ENCODE measurements at regions not wholly inside any gene's neighbourhood (a gene's known extent, or its start where the extent isn't known, plus 50 kb on each side); places are given as distances from the start of the nearest gene placed in this dataset.

GRCh38 chr15:70584441-70584837 lies 178.9 kb downstream of the UACA start:
- H3K9me3 ChIP-seq (ENCODE audit: control insufficient read depth, insufficient read depth, low read length), result 0 out of 2 replicates have a peak, but pooled peaks cover 3% of the 10 kb centered on the region
- H3K56ac ChIP-seq (ENCODE audit: extremely low read depth, insufficient read depth, low read length), result no peak overlapping the region
- no peak overlapping the region for H2BK120ac ChIP-seq (ENCODE audit: low read depth, low read length)
- WGBS, 2 experiments (ENCODE audit: extremely low coverage in 2 of 2, insufficient read length in 1 of 2), result no CpG with 5 or more reads among the region's 4 CpGs
- dilution Hi-C loops (cut with HindIII; ENCODE audit: low sequenced_read_pairs, unreplicated experiment) (no loop called here), in situ Hi-C loops (cut with MboI; ENCODE audit: low sequenced_read_pairs) (no loop called here), intact Hi-C loops (cut with micrococcal nuclease) (no loop called here)
- TF ChIP-seq MAFK (IDR thresholded peaks at IDR 0.05; ENCODE audit: low read depth, low read length) (no peak), RFX5 (IDR thresholded peaks at IDR 0.05; ENCODE audit: low read depth, low read length) (no peak), MXI1 (IDR thresholded peaks at IDR 0.05; ENCODE audit: borderline replicate concordance, low read depth, low read length) (no peak), USF2 (IDR thresholded peaks at IDR 0.05; ENCODE audit: low read depth, low read length) (no peak), CTCF (conservative IDR thresholded peaks at IDR 0.05; ENCODE audit: low read depth, low read length) (no peak), NFE2L2 (IDR thresholded peaks at IDR 0.05; ENCODE audit: low read depth, low read length) (no peak), MAZ (IDR thresholded peaks at IDR 0.05; ENCODE audit: borderline replicate concordance, low read depth, low read length) (no peak), CHD1 (IDR thresholded peaks at IDR 0.05; ENCODE audit: low read depth, low read length) (no peak), RCOR1 (IDR thresholded peaks at IDR 0.05; ENCODE audit: insufficient replicate concordance, low read length) (no peak), BHLHE40 (IDR thresholded peaks at IDR 0.05; ENCODE audit: low read depth, low read length) (no peak), POLR2A (IDR thresholded peaks at IDR 0.05; ENCODE audit: low read depth, low read length) (no peak), RAD21 (IDR thresholded peaks at IDR 0.05; ENCODE audit: low read length) (no peak)
- peak overlapping the region; percentile 22; the same call in 1 of the 2 replicates for H2AK5ac ChIP-seq (ENCODE audit: low read depth, low read length)
- H2AK9ac ChIP-seq (replicated peaks; ENCODE audit: low read depth, low read length, poor library complexity), result no peak overlapping the region
- no peak overlapping the region for H3K23ac ChIP-seq (ENCODE audit: low read depth, low read length)
- H2BK20ac ChIP-seq (ENCODE audit: low read depth, low read length), result no peak overlapping the region
- ChIA-PET POLR2A (ENCODE audit: unreplicated experiment) (no interaction called here), CTCF (interaction anchor here (1.5 kb wide), 1 partner anchor 16 kb away, joined by 3 read pairs; no protein-coding TSS in a partner anchor)
- no peak overlapping the region for H3K9ac ChIP-seq (ENCODE audit: low read depth, low read length)
- H2BK5ac ChIP-seq (ENCODE audit: low read depth, low read length, poor library complexity, severe bottlenecking), result no peak overlapping the region
- BruUV-seq (replicated peaks), result no TSS peak
- H3K27me3 ChIP-seq (ENCODE audit: control insufficient read depth, insufficient read depth, low read length), result peaks cover 22% of the 10 kb centered on the region
- H3K36me3 ChIP-seq (ENCODE audit: control insufficient read depth, insufficient read depth, low read length), result no peaks in the 10 kb centered on the region
- no peaks in the 10 kb centered on the region for H3K9me1 ChIP-seq (ENCODE audit: insufficient read depth, low read length)
- DNase-seq, result no peak
- H3K14ac ChIP-seq (replicated peaks; ENCODE audit: low read depth, low read length), result no peak overlapping the region
- no peak overlapping the region for H3K4me3 ChIP-seq (ENCODE audit: insufficient read depth, low read depth, low read length)
- no peak overlapping the region for H3K18ac ChIP-seq (ENCODE audit: low read depth, low read length)
- H3K4me1 ChIP-seq (ENCODE audit: control insufficient read depth, insufficient read depth, low read length), result peaks cover 2% of the 10 kb centered on the region
- H4K8ac ChIP-seq (ENCODE audit: low read depth in 2 of 2, low read length in 2 of 2), result no peak overlapping the region
- H3K79me1 ChIP-seq (ENCODE audit: low read depth in 1 of 2, low read length in 2 of 2), result no peaks in the 10 kb centered on the region
- H3K4me2 ChIP-seq (ENCODE audit: low read depth, low read length), result no peak overlapping the region
- H4K20me1 ChIP-seq (ENCODE audit: insufficient read depth, low read length), result no peaks in the 10 kb centered on the region
- H3K27ac ChIP-seq (ENCODE audit: insufficient read depth, low read length), result no peak overlapping the region
- no peak overlapping the region for H2AFZ ChIP-seq (replicated peaks; ENCODE audit: low read length, poor library complexity)
- H4K5ac ChIP-seq (ENCODE audit: low read depth, low read length), result no peak overlapping the region
- no peak for ATAC-seq (ENCODE audit: low read depth)
- no peak overlapping the region for H2BK15ac ChIP-seq (ENCODE audit: low read depth, low read length)
- no peak overlapping the region; the same call in 1 of the 2 replicates for H3K4ac ChIP-seq (ENCODE audit: low read depth, low read length)
- no peak overlapping the region for H4K91ac ChIP-seq (ENCODE audit: insufficient read depth, low read depth, low read length)
